ENCODE measurements at regions not wholly inside any gene's neighbourhood (a gene's known extent, or its start where the extent isn't known, plus 50 kb on each side); places are given as distances from the start of the nearest gene placed in this dataset.

DNA sequence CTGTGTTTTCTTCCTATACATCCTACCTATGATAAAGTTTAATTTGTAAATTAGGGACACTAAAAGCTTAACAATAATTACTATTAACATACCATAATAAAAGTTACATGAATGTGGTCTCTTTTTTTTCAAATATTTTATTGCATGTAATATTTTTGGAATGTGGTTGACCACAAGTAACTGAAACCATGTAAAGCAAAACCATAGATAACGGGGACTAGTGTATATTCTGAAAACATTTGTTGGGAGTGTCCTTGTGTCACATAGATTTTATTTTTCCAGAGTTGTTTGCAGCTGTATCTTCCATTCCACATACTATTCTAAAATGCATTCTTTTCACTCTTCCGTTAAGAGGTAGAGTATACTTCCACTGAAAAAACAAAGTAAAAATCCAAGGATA, 200.4 kb downstream of the KIF18A start:
- DNase-seq (ENCODE audit: extremely low read depth, low read depth, low spot score), result no peak

DNA sequence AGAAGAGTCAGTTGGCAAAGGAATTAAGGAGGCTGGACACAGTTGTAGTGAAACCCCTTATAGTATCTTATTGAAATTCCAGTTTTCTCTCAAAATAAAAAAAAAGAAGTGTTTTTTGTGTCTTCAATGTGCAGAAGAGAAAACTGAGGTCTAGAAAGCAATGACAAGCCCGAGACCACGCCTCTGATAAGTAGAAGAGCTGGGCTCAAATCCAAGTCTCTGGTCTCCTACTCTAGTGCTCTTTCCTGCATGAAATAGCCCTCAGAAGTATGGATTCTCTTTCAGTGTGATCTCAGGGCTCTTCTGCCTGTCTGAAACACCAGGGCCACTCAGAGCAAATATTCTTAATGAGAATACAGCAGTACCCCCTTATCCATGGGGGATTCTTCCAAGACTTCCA, 200.9 kb downstream of the KIF18A start:
- no peak for DNase-seq (ENCODE audit: extremely low read depth, low read depth, low spot score)

DNA sequence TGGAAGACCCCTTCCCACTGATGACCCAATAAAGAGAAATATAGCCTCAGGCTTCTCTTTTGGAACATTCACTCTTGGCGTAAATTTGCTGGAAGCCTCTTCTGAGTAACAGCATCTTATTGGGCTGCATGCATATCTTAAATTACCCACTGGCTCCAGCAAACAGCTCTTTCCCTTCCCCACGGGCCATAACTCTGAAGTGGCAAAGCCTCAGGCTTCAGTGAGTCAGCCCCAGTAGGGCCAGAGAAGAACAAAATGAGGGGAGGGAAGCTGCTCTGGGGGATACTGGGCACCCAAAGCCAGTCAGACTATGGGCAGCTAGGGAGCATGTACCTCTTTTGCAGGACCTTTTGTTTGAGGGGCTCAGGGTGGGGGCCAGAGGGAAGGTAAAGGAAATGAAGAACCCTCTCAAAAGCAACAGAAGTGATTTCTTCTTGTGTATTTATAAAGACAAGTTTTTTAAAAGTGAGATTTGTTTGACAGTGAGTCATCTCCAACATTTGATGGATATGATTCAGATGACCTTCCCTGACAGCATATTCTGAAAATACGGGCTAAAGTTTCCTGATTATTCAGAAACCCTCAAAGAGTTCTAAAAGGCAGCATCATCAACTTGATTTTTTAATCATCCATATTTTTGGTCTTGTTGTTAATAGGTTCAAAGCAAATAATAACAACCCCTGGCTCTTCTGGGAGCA, 203.4 kb downstream of the KIF18A start:
- no peak for DNase-seq (ENCODE audit: extremely low read depth, low read depth, low spot score)

DNA sequence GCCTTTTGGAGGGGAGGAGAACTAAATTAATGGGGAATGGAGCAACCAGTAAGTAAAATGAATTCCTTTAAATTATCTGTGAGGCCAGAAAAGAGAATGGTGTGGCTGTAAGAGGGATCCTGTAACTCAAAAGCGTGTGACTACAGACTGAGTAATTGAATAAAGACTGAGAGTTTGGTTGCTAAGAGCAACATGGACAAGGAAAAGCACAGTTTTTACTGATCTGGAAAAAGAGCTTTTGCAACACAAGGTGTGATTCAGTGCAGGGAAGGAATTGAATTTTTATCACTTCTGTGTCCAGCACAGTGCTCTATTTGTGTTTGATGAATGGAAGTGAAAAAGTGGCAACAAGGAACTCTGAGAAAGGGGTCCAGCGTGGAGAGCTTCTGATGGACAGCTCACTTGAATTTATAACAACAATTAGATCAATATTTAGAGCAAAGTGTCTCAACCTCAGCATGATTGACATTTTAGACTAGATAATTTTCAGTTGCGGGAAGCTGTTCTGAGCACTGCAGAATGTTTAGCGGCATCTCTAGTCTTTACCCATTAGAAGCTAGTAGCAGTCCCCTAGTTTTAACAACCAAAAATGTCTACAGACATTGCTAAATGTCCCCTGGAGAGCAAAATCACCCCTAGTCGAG, 202.8 kb upstream of the BDNF start:
- DNase-seq (ENCODE audit: extremely low read depth, low read depth, low spot score), result no peak

DNA sequence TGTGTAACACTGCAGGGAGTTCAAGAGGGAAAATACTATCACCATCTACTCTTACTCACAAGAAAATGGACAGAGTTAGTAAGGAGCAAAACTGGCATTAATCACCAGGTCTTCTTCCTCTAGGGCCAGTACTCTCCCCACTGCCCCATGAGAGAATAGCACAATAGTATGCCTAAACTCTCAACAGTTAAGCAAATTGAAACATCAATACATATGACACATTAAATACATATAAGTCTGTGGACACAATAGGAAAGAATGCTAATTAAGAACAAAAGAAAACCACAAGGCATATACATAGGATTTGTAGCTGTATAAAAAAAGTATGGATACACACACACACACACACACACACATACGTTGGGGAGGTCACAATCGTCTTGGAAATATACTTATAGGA, 197.9 kb upstream of the BDNF start:
- no peak for DNase-seq (ENCODE audit: extremely low read depth, low read depth, low spot score)

DNA sequence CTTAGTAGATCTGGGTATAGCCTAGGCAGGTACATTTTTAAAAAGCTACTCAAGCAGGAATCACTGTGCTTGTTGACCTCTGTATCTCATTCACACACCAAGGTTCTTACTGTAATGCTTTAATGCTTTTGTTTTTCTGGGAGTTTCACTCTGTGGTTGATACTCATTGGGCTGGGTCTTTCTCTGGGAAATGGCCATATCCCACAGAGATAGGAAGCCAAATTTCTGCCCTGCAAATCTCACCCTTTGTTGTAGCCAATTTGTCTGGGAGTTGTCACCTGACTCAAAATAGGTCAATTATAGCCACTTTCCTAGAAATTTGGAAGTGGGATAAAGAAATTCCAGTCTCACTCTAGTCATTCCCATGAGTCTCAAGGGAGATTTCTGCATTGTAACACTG, 195.8 kb upstream of the BDNF start:
- DNase-seq (ENCODE audit: extremely low read depth, low read depth, low spot score), result no peak

DNA sequence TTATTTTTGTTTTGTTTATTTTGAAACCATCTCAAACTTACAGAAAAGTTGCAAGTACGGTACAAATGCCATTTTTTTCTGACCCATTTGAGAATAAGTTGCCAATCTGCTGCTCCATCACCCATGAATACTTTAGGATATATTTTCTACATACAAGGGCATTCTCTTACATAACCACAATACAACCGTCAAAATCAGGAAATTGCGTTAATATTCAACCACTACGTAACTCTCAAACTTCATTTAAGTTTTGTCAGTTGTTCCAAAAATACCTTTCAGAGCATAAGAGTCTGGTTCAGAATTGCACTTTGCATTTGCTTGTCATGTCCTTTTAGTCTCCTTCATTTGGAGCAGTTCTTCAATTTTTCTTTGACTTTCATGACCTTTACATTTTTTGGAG, 194.3 kb upstream of the BDNF start:
- no peak for DNase-seq (ENCODE audit: extremely low read depth, low read depth, low spot score)

DNA sequence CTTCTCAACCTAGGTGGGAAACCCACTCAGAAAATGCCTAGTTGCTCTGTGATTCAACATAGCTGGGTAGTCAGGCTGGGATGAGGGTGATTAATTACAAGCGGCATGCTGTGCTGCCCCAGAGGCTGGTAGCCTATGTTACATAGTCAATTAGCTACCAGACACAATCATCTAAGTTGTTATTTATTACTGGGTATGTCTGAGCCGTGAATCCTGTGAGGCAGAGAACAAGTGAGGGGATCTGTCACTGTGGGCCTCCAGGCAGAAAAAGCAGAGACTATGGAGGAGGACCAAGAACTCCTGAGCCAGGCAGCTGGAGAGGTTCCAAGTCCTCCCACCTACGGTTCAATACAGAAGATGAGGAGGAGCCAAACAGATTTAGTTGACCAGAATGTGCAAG, 186.6 kb upstream of the BDNF start:
- DNase-seq (ENCODE audit: extremely low read depth, low read depth, low spot score), result no peak

DNA sequence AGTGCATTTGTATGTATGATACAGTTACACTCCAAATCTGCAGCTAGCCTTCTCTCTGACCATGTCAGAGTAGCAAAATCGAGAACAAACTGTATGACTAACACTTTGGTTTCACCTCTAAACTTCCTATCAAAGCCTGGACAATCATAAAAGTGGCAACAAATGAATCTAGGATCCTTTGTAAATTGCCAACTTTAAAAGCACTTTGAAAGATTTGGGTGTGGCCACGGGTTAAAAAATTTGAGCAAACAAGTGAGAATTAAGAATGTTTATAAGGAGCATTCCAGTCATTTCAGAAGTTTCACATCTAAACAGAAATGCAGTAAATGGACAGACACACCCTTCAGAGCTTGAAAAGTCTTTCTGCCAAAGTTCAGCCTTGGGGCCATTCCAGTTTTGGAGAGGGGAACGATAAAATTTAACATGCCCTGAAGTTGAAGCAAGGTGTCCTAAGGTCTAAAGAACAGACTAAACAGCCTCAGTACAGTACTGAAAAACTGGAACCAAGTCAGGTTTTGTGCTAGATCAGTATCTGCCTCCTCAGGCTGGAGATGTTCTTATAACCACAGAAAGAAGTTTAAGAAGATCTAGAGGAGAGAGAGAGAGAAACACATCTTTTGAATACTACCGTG, 181.9 kb upstream of the BDNF start:
- no peak for DNase-seq (ENCODE audit: extremely low read depth, low read depth, low spot score)

DNA sequence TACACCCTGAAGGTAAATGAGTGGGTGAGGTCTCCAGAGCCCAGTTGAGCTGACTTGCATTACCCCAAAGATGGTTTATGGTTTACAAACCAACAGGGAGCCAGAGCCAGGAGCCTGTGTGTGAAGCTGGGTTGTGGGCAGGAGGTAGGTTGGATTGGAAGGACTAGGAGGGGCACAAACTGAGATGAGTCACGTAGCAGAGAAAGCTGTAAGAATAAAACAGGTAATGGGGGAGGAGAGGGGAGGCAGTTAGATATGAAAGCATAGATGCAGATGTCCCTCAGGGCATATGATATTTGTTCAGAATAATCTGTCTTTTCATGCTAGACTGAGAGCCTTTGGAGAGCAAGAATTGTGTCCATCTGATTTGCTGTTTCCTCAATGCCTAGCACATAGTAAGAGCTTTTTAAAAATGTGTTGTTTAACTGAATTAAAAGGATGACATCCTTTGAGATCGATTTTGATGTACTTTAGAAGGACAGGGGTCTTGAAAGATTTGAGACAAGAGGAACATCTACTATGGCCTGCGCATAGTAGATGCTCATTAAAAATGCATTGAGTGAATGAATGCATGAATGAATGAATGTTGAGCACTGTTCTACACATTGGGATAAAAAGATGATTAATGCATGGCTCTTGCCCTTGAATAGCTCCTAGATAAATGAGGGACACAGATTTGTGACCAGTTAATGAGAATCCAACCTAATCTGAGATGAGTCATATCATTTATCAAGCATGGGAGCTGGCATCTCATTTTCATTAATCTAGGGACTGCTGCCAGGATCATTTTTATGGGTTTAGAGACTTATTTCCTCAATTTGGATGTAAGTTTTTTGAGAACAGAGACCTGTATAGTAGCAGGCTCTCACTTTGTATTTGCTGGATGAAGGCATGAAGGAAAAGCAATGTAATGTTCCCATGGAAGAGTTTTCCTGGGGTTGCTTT, 175.8 kb upstream of the BDNF start:
- no peak for DNase-seq (ENCODE audit: extremely low read depth, low read depth, low spot score)

DNA sequence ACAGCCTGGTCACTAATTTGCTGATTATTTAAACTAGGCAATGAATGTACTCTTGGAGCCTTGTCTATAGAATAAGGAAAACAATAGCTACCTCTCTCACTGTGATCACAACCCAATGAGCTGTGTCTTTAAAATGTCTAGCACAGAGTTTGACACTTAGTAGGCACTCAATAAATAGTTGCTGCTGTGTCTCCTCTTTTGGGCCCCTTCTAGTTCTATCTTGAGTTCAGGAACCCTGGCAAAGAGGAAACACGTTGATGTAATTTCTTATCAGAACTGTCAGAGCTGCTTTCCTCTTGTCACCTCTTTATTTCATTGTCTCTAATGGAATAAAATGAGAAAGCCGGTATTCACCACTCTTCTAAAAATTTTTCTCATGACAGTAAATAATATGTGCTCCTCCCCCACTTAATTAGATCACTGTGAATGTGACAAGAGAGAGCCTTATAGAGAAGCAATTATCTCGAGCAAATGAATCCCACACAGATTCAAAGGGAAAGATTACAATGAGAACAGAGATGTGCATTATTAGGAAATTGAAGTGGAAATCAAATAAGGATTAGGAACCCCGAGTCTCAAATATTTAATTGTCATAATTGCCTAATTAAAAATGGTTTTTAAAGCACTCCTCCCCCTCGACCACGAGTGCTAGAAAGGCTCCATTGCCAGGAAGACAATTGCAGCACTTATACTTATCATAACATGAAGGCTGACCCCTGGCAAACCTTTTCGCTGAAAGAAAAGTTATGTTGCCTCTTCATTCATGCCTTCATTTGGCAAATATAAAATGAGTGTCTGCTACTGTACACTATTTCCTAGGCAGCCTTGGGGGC, 175.0 kb upstream of the BDNF start:
- DNase-seq (ENCODE audit: extremely low read depth, low read depth, low spot score), result no peak

DNA sequence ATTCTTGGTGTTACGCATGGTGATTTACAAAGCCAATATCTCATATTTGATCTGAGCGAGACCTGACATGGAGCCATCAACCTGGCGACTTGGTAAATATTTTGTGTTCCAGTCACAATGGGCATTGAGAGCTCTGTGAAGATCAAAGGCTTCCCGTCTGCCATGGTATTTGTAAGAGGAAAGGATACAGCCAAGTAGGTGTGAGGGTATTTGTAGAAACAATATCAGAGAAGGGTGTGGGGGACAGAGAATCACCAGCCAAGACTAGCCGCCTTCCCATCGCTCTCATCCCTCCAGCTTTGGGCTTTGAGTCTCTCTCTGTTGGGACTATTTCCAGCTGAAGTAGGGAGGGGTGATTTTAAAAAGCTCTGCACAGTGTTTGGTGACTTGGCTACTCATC, 173.4 kb upstream of the BDNF start:
- no peak for DNase-seq (ENCODE audit: extremely low read depth, low read depth, low spot score)

DNA sequence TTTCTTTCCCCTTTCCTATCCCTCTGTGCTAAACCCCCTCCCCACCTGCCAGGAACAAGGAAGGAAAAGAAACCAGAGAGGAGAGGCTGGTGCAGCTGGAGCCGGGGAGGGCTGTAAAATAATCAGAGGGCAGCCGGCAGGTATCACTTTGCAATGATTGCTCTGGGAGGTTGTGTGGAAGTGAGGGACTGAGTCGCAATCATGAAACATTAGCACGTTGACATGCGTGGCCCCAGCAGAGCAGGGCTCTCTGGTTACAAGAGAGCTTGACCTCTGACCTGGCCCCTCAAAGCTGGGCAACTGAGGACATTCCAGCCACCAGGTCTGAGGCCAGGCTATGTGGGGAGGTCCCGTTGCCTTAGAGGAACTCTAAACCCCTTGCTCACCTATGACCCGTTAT, 170.8 kb upstream of the BDNF start:
- DNase-seq (ENCODE audit: extremely low read depth, low read depth, low spot score), result no peak

DNA sequence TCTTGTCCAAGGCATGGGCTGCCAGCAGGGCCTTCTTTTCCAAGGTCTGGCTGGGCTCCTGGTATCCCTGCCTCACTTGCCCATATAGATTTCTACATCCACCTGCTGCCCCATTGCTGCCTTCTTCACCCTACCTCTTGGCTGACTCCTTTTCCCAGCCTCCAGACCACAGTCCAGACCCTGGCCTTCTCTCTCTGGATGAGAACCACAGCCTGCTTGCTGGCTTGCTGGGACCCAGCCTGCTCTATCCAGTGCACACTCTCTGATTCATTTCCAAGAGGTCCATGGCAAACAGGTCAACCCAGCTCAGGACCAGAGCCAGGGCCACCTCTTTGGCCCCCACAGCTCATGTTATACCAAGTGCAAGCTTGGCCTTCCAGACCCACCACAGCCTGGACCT, 169.4 kb upstream of the BDNF start:
- DNase-seq (ENCODE audit: extremely low read depth, low read depth, low spot score), result no peak

DNA sequence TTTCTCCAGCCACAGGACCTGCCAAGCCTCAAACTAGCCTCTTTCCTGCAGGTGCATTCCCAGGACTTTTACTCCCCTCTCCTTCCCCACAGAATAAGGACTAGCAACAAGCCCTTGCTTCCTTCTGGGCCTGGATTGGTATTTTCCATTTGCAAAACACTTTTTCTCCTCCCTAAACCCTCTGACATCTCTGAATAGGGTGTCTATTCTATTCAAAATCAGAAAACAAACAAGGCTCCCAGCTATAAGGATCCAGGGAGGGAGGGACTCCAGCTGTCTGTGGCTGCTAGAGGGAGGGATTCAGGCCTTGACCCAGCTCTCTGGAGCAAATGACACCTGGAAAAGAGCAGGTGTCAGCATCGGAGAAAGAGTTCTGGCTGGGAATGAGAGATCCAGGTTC, 168.5 kb upstream of the BDNF start:
- DNase-seq (ENCODE audit: extremely low read depth, low read depth, low spot score), result no peak

DNA sequence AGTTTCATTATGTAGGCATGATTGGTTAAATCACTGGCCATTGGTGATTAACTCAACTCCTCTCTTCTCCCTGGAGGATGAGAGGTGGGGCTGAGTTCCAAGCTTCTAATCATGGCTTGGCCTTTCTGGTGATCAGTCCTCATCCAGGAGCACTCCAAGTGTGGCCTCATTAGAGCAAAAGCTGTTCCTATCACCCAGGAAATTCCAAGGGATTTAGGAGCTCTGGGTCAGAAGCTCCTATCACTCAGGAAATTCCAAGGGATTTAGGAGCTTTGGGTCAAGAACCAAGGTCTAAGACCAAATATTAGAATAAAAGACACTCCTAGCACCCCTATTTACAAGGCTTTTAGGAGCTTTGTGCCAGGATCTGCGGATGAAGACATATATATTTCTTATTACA, 168.0 kb upstream of the BDNF start:
- DNase-seq (ENCODE audit: extremely low read depth, low read depth, low spot score), result no peak

DNA sequence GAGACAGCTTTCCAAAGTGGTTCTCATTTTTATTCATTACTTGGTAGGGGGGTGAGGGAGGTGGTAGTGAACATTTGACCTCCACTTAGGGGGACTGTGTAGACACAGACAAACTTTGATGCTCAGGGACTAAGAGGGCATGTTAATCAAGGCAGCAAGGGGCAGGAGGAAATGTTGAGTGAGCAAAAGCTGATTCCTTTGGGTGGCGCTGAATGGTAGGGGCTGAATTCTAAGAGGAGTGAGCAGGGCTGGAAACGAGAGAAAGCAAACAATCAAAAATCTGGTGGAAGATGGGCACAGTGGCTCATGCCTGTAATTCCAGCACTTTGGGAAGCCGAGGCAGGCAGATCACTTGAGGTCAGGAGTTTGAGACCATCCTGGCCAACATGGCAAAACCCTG, 164.8 kb upstream of the BDNF start:
- no peak for DNase-seq (ENCODE audit: extremely low read depth, low read depth, low spot score)

DNA sequence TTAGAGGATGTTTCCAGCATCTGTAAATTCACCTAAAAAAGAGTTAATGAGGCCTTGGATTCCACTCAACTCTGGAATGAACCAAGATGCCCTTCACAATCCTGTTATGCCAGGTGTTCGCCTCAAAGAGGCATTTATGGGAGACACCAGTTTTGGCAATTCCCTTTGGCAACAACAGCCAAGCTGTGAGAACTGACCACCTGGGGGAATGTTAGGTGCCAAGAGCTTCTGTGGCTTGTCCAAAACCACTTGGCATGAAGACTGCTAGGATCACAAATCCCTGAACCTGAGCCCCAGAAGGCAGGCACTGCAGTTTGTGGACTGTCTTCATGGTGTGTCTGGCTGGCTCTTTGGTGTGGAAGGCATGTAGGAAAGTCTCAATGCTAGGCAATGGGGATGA, 164.4 kb upstream of the BDNF start:
- DNase-seq (ENCODE audit: extremely low read depth, low read depth, low spot score), result no peak

DNA sequence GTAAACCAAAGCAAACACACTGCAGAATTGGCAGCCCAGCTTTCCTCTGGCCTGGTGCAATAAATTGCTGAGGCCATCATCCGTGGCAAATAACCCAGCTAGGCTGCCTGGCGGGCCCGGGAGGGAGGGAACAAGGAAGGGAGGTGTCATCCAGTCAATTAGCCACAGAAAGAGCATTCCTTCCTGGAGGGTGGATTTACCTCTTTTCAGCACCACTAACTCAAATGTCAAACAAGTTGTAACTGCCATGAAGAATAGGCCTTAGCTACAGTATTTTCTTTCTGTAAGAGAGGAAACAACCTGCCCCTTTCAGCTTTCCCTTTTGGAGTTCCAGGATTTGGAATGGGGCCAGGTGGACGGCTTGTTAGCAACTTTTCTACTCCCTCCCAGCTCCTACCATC, 163.8 kb upstream of the BDNF start:
- no peak for DNase-seq (ENCODE audit: extremely low read depth, low read depth, low spot score)

DNA sequence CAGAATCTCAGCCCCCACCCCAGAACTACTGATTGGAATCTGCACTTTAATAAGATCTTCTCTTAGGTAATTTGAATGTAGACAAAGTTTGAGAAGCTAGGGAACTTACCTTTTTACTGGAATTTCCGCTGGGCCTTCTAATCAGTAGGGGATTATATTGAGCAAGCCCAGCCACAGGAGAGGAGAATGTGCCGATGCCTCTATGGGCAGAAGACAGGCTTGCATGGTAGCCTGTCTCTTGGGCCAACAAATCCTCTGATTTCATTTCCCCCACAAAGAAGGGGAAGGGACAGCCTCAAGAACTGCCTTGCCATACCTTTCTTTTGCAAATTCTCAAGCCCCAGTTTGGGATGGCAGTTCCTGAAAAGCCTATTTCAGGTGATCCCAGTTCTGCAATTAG, 163.4 kb upstream of the BDNF start:
- no peak for DNase-seq (ENCODE audit: extremely low read depth, low read depth, low spot score)

Measured in glomerular endothelial cell (primary cell).